Endothelial cell of umbilical vein (primary cell): ENCODE measurements at regions not wholly inside any gene's neighbourhood (a gene's known extent, or its start where the extent isn't known, plus 50 kb on each side); places are given as distances from the start of the nearest gene placed in this dataset.

Experiments used
- BruUV-seq: library from RNA; stranded (reverse); fragments of 400-500 nt; replicated peaks from 2 replicates; lab custom pipeline; 2021; lab: Mats Ljungman, UMichigan
- CTCF ChIA-PET: fragments of 300-600, 350-600 bp; sonication (Branson Sonifier 250); formaldehyde crosslinking; loops from one replicate; lab custom pipeline; 2021; ENCODE audit warnings: antibody characterized with exemption, inconsistent platforms; lab: Charles Lee
- POLR2A ChIA-PET: fragments of 300-600, 350-600 bp; sonication (Branson Sonifier 250); formaldehyde crosslinking; loops from one replicate; lab custom pipeline; 2021; ENCODE audit warnings: antibody characterized with exemption, inconsistent platforms; lab: Charles Lee
- DNase-seq: peaks from one replicate; pipeline ENCODE4 v3.0.0-alpha.2; 2011; ENCODE audit warnings: low read depth, low spot score
- FAIRE-seq: peaks from 2 replicates; lab custom pipeline; 2011; peaks lifted over from hg19 to GRCh38; lab: Jason Lieb, UNC
- H2AFZ ChIP-seq: 2 replicates; pipeline ENCODE4 v1.6.0; 2012; ENCODE audit warnings: low read depth, low read length, control low read depth, inconsistent platforms
- H3K27ac ChIP-seq: 2 replicates; pipeline ENCODE4 v1.5.1; 2011; ENCODE audit warnings: low read depth, mild to moderate bottlenecking, control low read depth, low read length, moderate library complexity; ENCODE audit not compliant: insufficient read depth
- H3K27me3 ChIP-seq, 2 experiments: 2 replicates each; pipeline versions ENCODE4 v1.6.0 to v1.6.1; 2011; ENCODE audit warnings: low read length in 2 of 2, mixed read lengths in 1 of 2; ENCODE audit not compliant: control insufficient read depth in 2 of 2, insufficient read depth in 2 of 2
- H3K36me3 ChIP-seq, 2 experiments: 2 replicates in 1 of 2; 3 replicates in 1 of 2; pipeline ENCODE4 v1.5.1; 2011; ENCODE audit warnings: low read length in 2 of 2, mild to moderate bottlenecking in 1 of 2, moderate library complexity in 1 of 2; ENCODE audit not compliant: control insufficient read depth in 2 of 2, insufficient read depth in 2 of 2; ENCODE audit errors: extremely low read depth in 1 of 2
- H3K4me1 ChIP-seq: 3 replicates; pipeline ENCODE4 v1.5.1; 2011; ENCODE audit warnings: mild to moderate bottlenecking, low read length; ENCODE audit not compliant: control insufficient read depth, insufficient read depth; ENCODE audit errors: extremely low read depth
- H3K4me2 ChIP-seq: 2 replicates; pipeline ENCODE4 v1.6.1; 2011; ENCODE audit warnings: low read length, control low read depth, mixed read lengths; ENCODE audit not compliant: insufficient read depth
- H3K4me3 ChIP-seq, 3 experiments: fragments of 200-600 bp in 1 of 3; sonication (generic), shearing (Covaris generic) in 1 of 3; replicated peaks in 1 of 3; 2 replicates each; pipeline ENCODE4 v1.5.1; 2011 to 2016; ENCODE audit warnings: control low read depth in 3 of 3, low read length in 3 of 3, mild to moderate bottlenecking in 2 of 3, inconsistent platforms in 1 of 3, low read depth in 1 of 3, moderate library complexity in 1 of 3; ENCODE audit not compliant: insufficient read depth in 1 of 3
- H3K79me2 ChIP-seq: 2 replicates; pipeline ENCODE4 v1.6.0; 2012; ENCODE audit warnings: low read length, inconsistent platforms; ENCODE audit not compliant: control insufficient read depth, insufficient read depth
- H3K9ac ChIP-seq: replicated peaks from 2 replicates; pipeline ENCODE3; 2011; ENCODE audit warnings: low read length, control low read depth; ENCODE audit not compliant: insufficient read depth; ENCODE audit errors: extremely low read depth
- H3K9me1 ChIP-seq: replicated peaks from 3 replicates; pipeline ENCODE4 v1.6.0; 2011; ENCODE audit warnings: mild to moderate bottlenecking, low read length; ENCODE audit not compliant: control insufficient read depth, insufficient read depth; ENCODE audit errors: extremely low read depth
- H3K9me3 ChIP-seq: replicated peaks from 2 replicates; pipeline ENCODE4 v1.5.1; 2012; ENCODE audit warnings: low read length, inconsistent platforms; ENCODE audit not compliant: control insufficient read depth, insufficient read depth
- H4K20me1 ChIP-seq: replicated peaks from 2 replicates; pipeline ENCODE3; 2011; ENCODE audit warnings: mild to moderate bottlenecking, low read length; ENCODE audit not compliant: control insufficient read depth, insufficient read depth; ENCODE audit errors: extremely low read depth
- EZH2 ChIP-seq: IDR thresholded peaks from 2 replicates; pipeline ENCODE4 v1.6.1; 2012; ENCODE audit warnings: borderline replicate concordance, low read depth, mild to moderate bottlenecking, moderate library complexity, low read length, inconsistent platforms; ENCODE audit not compliant: severe bottlenecking
- FOS ChIP-seq: IDR thresholded peaks from 2 replicates; pipeline ENCODE4 v1.6.1; 2011; ENCODE audit warnings: mild to moderate bottlenecking, low read length, moderate library complexity, borderline replicate concordance; ENCODE audit not compliant: insufficient read depth
- GATA2 ChIP-seq: IDR thresholded peaks from 2 replicates; pipeline ENCODE4 v1.7.0; 2011; ENCODE audit warnings: low read depth, mild to moderate bottlenecking, moderate library complexity, mixed read lengths, low read length; ENCODE audit not compliant: insufficient read length, insufficient read depth
- JUN ChIP-seq: IDR thresholded peaks from 2 replicates; pipeline ENCODE4 v1.6.1; 2011; ENCODE audit warnings: borderline replicate concordance, low read depth; ENCODE audit not compliant: insufficient read length, insufficient read depth
- MYC ChIP-seq: IDR thresholded peaks from one replicate; pipeline ENCODE4 v1.6.1; 2011; ENCODE audit warnings: mild to moderate bottlenecking, low read depth, low read length
- POLR2A ChIP-seq: IDR thresholded peaks from 2 replicates; pipeline ENCODE4 v1.6.1; 2012; ENCODE audit warnings: low read depth, mild to moderate bottlenecking, control low read depth, low read length
- POLR2AphosphoS5 ChIP-seq: IDR thresholded peaks from 2 replicates; pipeline ENCODE4 v1.6.1; 2012; ENCODE audit warnings: low read depth, mild to moderate bottlenecking, control low read depth, low read length, moderate library complexity; ENCODE audit not compliant: insufficient read depth
- dilution Hi-C: fragments of 300-500 bp; cut with MboI; formaldehyde crosslinking; loops from one replicate; pipeline ENCODE4 v1.15.0; 2019; ENCODE audit warnings: low sequenced_read_pairs; ENCODE audit not compliant: extremely low pct_ligation_motif_present
- intact Hi-C: fragments of 100-400 bp; cut with micrococcal nuclease; formaldehyde crosslinking; loops from one replicate; pipeline ENCODE4 v1.10.0; 2022
- TF ChIP-seq, protein P1 (sequence below): IDR thresholded peaks from 2 replicates; pipeline ENCODE4 v1.6.1; 2011; ENCODE audit not compliant: insufficient read depth, insufficient read length
- TF ChIP-seq, protein P2 (sequence below), 2 donors: IDR thresholded peaks; 1 replicate in 1 of 2; 2 replicates in 1 of 2; pipeline ENCODE4 v1.5.1; 2011; ENCODE audit warnings: low read length in 2 of 2, mild to moderate bottlenecking in 2 of 2, moderate library complexity in 2 of 2, control low read depth in 1 of 2, inconsistent platforms in 1 of 2, low read depth in 1 of 2; ENCODE audit not compliant: insufficient read depth in 1 of 2; ENCODE audit errors: extremely low read depth in 1 of 2

- FAIRE-seq (no peak), DNase-seq (no peak)
- Histone ChIP-seq H3K9me3 (no peaks in the 10 kb centered on the region), H2AFZ (no peak overlapping the region), H3K79me2 (no peaks in the 10 kb centered on the region), H3K9ac (no peak overlapping the region), H3K4me2 (no peak overlapping the region), H3K9me1 (no peaks in the 10 kb centered on the region), H3K27ac (no peak overlapping the region), H3K27me3 (no peaks in the 10 kb centered on the region), H3K36me3 (no peaks in the 10 kb centered on the region), H3K4me1 (no peaks in the 10 kb centered on the region), H3K4me3 (no peak overlapping the region), H4K20me1 (no peaks in the 10 kb centered on the region)
- TF ChIP-seq, protein P1, sequence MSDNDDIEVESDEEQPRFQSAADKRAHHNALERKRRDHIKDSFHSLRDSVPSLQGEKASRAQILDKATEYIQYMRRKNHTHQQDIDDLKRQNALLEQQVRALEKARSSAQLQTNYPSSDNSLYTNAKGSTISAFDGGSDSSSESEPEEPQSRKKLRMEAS, result no peak
- no peak for TF ChIP-seq JUN
- TF ChIP-seq MYC, result no peak
- TF ChIP-seq, protein P2, sequence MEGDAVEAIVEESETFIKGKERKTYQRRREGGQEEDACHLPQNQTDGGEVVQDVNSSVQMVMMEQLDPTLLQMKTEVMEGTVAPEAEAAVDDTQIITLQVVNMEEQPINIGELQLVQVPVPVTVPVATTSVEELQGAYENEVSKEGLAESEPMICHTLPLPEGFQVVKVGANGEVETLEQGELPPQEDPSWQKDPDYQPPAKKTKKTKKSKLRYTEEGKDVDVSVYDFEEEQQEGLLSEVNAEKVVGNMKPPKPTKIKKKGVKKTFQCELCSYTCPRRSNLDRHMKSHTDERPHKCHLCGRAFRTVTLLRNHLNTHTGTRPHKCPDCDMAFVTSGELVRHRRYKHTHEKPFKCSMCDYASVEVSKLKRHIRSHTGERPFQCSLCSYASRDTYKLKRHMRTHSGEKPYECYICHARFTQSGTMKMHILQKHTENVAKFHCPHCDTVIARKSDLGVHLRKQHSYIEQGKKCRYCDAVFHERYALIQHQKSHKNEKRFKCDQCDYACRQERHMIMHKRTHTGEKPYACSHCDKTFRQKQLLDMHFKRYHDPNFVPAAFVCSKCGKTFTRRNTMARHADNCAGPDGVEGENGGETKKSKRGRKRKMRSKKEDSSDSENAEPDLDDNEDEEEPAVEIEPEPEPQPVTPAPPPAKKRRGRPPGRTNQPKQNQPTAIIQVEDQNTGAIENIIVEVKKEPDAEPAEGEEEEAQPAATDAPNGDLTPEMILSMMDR (IDR thresholded peaks at IDR 0.05; ENCODE audit: extremely low read depth in 1 of 2, insufficient read depth in 1 of 2, low read depth in 1 of 2, low read length in 2 of 2), result no peak
- TF ChIP-seq EZH2, result no peak
- no peak for TF ChIP-seq POLR2AphosphoS5
- no peak for TF ChIP-seq POLR2A
- TF ChIP-seq FOS, result no peak
- TF ChIP-seq GATA2, result no peak
- no TSS peak for BruUV-seq
- intact Hi-C loops, result no loop called here
- dilution Hi-C loops, result no loop called here
- CTCF ChIA-PET, result no interaction called here
- POLR2A ChIA-PET, result no interaction called here
Measured at GRCh38 chr3:168968609-168969008, 694.9 kb downstream of the MECOM start.
